ENCODE measurements at regions not wholly inside any gene's neighbourhood (a gene's known extent, or its start where the extent isn't known, plus 50 kb on each side); places are given as distances from the start of the nearest gene placed in this dataset.
"Not testable (repeated sequence)": the region's sequence is repeated elsewhere in the genome, so short reads cannot be mapped to it uniquely, and the experiment has no call there.

- TF ChIP-seq POLR2A (IDR thresholded peaks at IDR 0.05); POLR2AphosphoS5 (IDR thresholded peaks at IDR 0.05; ENCODE audit: insufficient read depth in 1 of 2, low read depth in 1 of 2): not testable (repeated sequence)
Measured at GRCh38 chr6:9290342-9290741, 855.0 kb upstream of the SLC35B3 start.

All from vagina (tissue), 2 donors.